DND-41 (cell line): ENCODE measurements at regions not wholly inside any gene's neighbourhood (a gene's known extent, or its start where the extent isn't known, plus 50 kb on each side); places are given as distances from the start of the nearest gene placed in this dataset.

Experiments
- ATAC-seq: fragments of 200-7000 bp; cut with Tn5 transposase; 3 replicates; pipeline ENCODE4 v1.9.1; 2021; ENCODE audit warnings: low read depth; ENCODE audit not compliant: insufficient read depth
- DNase-seq: peaks from one replicate; pipeline ENCODE4 v3.0.0-alpha.2; 2020
- H2AFZ ChIP-seq: 2 replicates; pipeline ENCODE4 v1.6.0; 2012; ENCODE audit warnings: low read depth, low read length
- H3K27ac ChIP-seq: 2 replicates; pipeline ENCODE4 v1.5.1; 2012; ENCODE audit warnings: low read length, inconsistent platforms
- H3K27me3 ChIP-seq: fragments of 200-600 bp; sonication (generic); 2 replicates; pipeline ENCODE4 v1.6.0; 2012; ENCODE audit warnings: low read length, mild to moderate bottlenecking, inconsistent platforms; ENCODE audit not compliant: insufficient read depth, poor library complexity
- H3K36me3 ChIP-seq: 2 replicates; pipeline ENCODE4 v1.5.1; 2012; ENCODE audit warnings: low read length, inconsistent platforms; ENCODE audit not compliant: insufficient read depth
- H3K4me1 ChIP-seq: 2 replicates; pipeline ENCODE4 v1.5.1; 2012; ENCODE audit warnings: mild to moderate bottlenecking, low read length; ENCODE audit not compliant: insufficient read depth
- H3K4me2 ChIP-seq: 2 replicates; pipeline ENCODE4 v1.6.0; 2012; ENCODE audit warnings: mild to moderate bottlenecking, moderate library complexity, low read length, inconsistent platforms; ENCODE audit not compliant: insufficient read depth
- H3K4me3 ChIP-seq, 2 experiments: fragments of 200-600 bp in 1 of 2; shearing (Covaris generic) in 1 of 2; 2 replicates each; pipeline ENCODE4 v1.5.1; 2012 to 2016; ENCODE audit warnings: inconsistent platforms in 2 of 2, low read length in 2 of 2, mild to moderate bottlenecking in 2 of 2, low read depth in 1 of 2, moderate library complexity in 1 of 2
- H3K79me2 ChIP-seq: 2 replicates; pipeline ENCODE4 v1.6.0; 2012; ENCODE audit warnings: low read length, inconsistent platforms; ENCODE audit not compliant: insufficient read depth
- H3K9ac ChIP-seq: 2 replicates; pipeline ENCODE4 v1.6.0; 2012; ENCODE audit warnings: low read depth, mild to moderate bottlenecking, inconsistent platforms, low read length, moderate library complexity
- H3K9me3 ChIP-seq: 2 replicates; pipeline ENCODE4 v1.5.1; 2012; ENCODE audit warnings: low read length, moderate library complexity, mild to moderate bottlenecking, inconsistent platforms; ENCODE audit not compliant: insufficient read depth, severe bottlenecking
- H4K20me1 ChIP-seq: 2 replicates; pipeline ENCODE4 v1.6.0; 2012; ENCODE audit warnings: low read length; ENCODE audit not compliant: insufficient read depth
- EZH2 ChIP-seq: IDR thresholded peaks from 3 replicates; pipeline ENCODE4 v1.6.1; 2012; ENCODE audit warnings: borderline replicate concordance, low read depth, mild to moderate bottlenecking, moderate library complexity, low read length, inconsistent platforms; ENCODE audit not compliant: severe bottlenecking
- TF ChIP-seq, protein P1 (sequence below): IDR thresholded peaks from 2 replicates; pipeline ENCODE4 v1.5.1; 2012; ENCODE audit warnings: borderline replicate concordance, low read length, moderate library complexity, mild to moderate bottlenecking; ENCODE audit not compliant: poor library complexity, severe bottlenecking; ENCODE audit errors: extremely low read depth

DNA sequence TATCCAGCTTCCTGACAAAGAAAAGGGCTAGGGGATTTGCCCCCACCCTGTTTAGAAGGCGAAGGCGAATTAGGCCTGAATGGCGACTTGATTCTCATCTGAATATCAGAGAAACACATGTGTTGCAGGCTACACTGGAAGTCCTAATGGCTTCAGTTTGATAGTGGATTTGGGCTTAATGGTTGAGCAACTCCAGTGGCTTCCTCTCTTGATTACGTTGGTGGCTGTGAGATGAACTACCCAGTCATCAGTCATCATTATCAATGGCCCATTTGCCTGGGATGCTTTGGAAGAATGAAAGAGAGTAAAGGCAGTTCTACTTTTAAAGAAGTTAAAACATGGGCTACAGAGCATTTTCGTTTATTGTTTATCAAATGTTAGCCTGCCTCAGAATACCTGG is 60.9 kb upstream of the IL1R1 start:
- Histone ChIP-seq H3K27ac (no peak overlapping the region), H3K27me3 (no peaks in the 10 kb centered on the region), H3K79me2 (no peaks in the 10 kb centered on the region), H3K9me3 (no peaks in the 10 kb centered on the region), H4K20me1 (no peaks in the 10 kb centered on the region), H3K36me3 (no peaks in the 10 kb centered on the region), H2AFZ (no peak overlapping the region), H3K4me2 (no peak overlapping the region), H3K9ac (no peak overlapping the region), H3K4me3 (no peak overlapping the region), H3K4me1 (peaks cover 17% of the 10 kb centered on the region)
- no peak for ATAC-seq
- TF ChIP-seq, protein P1, sequence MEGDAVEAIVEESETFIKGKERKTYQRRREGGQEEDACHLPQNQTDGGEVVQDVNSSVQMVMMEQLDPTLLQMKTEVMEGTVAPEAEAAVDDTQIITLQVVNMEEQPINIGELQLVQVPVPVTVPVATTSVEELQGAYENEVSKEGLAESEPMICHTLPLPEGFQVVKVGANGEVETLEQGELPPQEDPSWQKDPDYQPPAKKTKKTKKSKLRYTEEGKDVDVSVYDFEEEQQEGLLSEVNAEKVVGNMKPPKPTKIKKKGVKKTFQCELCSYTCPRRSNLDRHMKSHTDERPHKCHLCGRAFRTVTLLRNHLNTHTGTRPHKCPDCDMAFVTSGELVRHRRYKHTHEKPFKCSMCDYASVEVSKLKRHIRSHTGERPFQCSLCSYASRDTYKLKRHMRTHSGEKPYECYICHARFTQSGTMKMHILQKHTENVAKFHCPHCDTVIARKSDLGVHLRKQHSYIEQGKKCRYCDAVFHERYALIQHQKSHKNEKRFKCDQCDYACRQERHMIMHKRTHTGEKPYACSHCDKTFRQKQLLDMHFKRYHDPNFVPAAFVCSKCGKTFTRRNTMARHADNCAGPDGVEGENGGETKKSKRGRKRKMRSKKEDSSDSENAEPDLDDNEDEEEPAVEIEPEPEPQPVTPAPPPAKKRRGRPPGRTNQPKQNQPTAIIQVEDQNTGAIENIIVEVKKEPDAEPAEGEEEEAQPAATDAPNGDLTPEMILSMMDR: no peak
- TF ChIP-seq EZH2: no peak
- no peak for DNase-seq

DNA sequence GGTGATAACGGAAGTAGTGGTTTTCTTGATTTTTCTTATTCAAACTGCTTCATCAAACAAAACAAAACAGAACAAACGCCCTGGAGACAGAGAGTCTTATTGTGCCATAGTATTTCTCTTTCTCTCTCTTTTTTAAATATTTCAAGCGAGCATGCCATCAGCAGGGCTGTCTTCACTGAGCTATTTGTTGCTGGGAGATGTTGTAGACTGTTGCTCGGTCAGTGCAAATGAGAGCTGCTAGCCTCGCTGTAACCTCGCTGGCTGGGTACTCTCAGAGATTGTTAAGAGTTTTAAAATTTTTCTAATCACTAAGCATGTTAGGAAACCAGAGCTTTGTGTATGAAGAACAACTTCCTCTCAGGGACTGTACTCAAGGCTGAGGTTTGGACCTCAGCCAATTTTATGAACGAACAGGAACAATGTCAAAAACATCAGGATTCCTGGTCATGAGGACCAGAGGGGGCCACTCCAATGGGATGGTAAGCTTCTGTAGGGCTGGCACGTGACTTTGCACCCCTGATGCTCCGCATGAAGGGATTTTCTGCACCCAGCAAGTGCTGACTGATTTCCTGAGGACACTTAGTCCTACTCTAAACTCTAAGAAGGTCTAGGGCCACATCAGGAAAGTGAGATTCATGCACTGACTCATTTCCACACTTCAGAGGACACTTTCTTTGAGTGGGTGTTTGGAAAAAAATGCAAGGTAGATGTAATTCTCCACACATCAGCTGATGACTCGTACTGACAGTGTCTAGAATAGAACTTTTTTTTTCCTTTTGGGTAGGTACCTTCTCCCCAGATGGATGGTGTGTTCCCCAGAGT is 59.8 kb upstream of the IL1R1 start:
- H3K4me3 ChIP-seq: peak overlapping the region in 1 of 2 experiments; percentile 27; a peak in 2 of 4 replicates
- H3K4me1 ChIP-seq: peaks cover 17% of the 10 kb centered on the region
- no peaks in the 10 kb centered on the region for H3K36me3 ChIP-seq
- peak; percentile 88 for ATAC-seq
- H3K9me3 ChIP-seq: no peaks in the 10 kb centered on the region
- TF ChIP-seq, protein P1: no peak
- TF ChIP-seq EZH2: no peak
- no peaks in the 10 kb centered on the region for H3K27me3 ChIP-seq
- H2AFZ ChIP-seq: no peak overlapping the region
- H3K9ac ChIP-seq: no peak overlapping the region
- no peaks in the 10 kb centered on the region for H4K20me1 ChIP-seq
- peak overlapping the region; percentile 54 for H3K4me2 ChIP-seq
- DNase-seq: peak; percentile 33
- no peaks in the 10 kb centered on the region for H3K79me2 ChIP-seq
- H3K27ac ChIP-seq: no peak overlapping the region; the same call in 1 of the 2 replicates

DNA sequence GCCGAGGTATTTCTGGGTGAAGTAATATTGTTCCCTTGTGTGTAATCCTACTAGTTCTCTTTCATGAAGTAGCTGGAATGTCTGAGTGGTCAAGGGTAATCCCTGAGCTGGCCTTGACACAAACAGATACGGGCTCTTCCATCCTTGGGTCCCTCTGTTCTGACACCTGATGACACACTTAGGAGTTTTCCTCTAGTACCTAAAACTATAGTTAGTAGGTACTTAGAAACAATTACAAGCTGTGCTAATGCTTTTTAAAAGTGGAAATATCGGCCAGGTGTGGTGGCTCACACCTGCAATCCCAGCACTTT is 59.2 kb upstream of the IL1R1 start:
- no peaks in the 10 kb centered on the region for H3K79me2 ChIP-seq
- no peak overlapping the region for H2AFZ ChIP-seq
- ATAC-seq (no peak), DNase-seq (no peak)
- H3K4me1 ChIP-seq: peaks cover 17% of the 10 kb centered on the region
- H3K4me3 ChIP-seq: no peak overlapping the region
- no peaks in the 10 kb centered on the region for H3K36me3 ChIP-seq
- no peak overlapping the region; the same call in 1 of the 2 replicates for H3K27ac ChIP-seq
- no peaks in the 10 kb centered on the region for H4K20me1 ChIP-seq
- H3K9me3 ChIP-seq: no peaks in the 10 kb centered on the region
- TF ChIP-seq EZH2: no peak
- TF ChIP-seq, protein P1: no peak
- no peaks in the 10 kb centered on the region for H3K27me3 ChIP-seq
- H3K4me2 ChIP-seq: peak overlapping the region; percentile 54; the same call in 1 of the 2 replicates
- no peak overlapping the region for H3K9ac ChIP-seq

DNA sequence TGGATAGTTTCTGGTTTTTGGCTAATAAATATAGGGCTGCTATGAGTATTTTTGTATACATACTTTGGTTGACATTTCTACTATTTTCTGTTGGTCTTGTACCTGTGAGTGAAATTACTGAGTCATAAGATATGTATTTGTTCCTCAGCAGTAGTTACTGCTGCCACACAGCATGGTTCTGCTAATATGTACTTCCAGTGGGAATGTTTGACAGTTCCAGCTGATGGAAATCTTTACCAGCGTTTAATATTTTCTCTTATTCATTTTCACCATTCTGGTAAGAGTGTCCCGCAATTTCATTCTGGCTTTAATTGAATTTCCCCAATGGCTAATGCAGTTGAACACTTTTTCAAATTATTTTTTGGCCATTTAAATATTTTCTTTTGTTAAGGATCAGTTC is 57.9 kb upstream of the IL1R1 start:
- H3K4me1 ChIP-seq: peaks cover 17% of the 10 kb centered on the region
- H3K4me2 ChIP-seq: no peak overlapping the region
- DNase-seq (no peak), ATAC-seq (no peak)
- H2AFZ ChIP-seq: no peak overlapping the region
- TF ChIP-seq, protein P1: no peak
- no peak for TF ChIP-seq EZH2
- no peak overlapping the region for H3K27ac ChIP-seq
- H3K36me3 ChIP-seq: no peaks in the 10 kb centered on the region
- H3K4me3 ChIP-seq: no peak overlapping the region
- no peaks in the 10 kb centered on the region for H3K79me2 ChIP-seq
- H4K20me1 ChIP-seq: no peaks in the 10 kb centered on the region
- H3K27me3 ChIP-seq: no peaks in the 10 kb centered on the region
- no peak overlapping the region for H3K9ac ChIP-seq
- H3K9me3 ChIP-seq: no peaks in the 10 kb centered on the region
